AG04450 (cell line): ENCODE measurements at regions not wholly inside any gene's neighbourhood (a gene's known extent, or its start where the extent isn't known, plus 50 kb on each side); places are given as distances from the start of the nearest gene placed in this dataset.

Experiments
- CTCF ChIA-PET: fragments of 300-600, 350-600 bp; formaldehyde crosslinking; extraction: SDS; loops from one replicate; lab custom pipeline; 2022; ENCODE audit warnings: antibody characterized with exemption, inconsistent platforms; lab: Charles Lee
- POLR2A ChIA-PET: fragments of 350-600 bp; formaldehyde crosslinking; extraction: SDS; loops from one replicate; lab custom pipeline; 2021; ENCODE audit warnings: antibody characterized with exemption, inconsistent platforms; lab: Yijun Ruan, JAX
- DNase-seq: peaks from one replicate; pipeline ENCODE4 v3.0.0-alpha.2; 2011; ENCODE audit warnings: low read depth, low spot score
- H3K27ac ChIP-seq: one replicate; pipeline ENCODE4 v1.5.1; 2012; ENCODE audit warnings: low read depth, low read length, control low read depth
- H3K27me3 ChIP-seq: one replicate; pipeline ENCODE4 v1.6.0; 2012; ENCODE audit warnings: low read length; ENCODE audit not compliant: control insufficient read depth, insufficient read depth
- H3K4me3 ChIP-seq: 2 replicates; pipeline ENCODE4 v1.5.1; 2011; ENCODE audit warnings: mild to moderate bottlenecking, low read depth, low read length, control low read depth
- H3K9me3 ChIP-seq: 2 replicates; pipeline ENCODE4 v1.5.1; 2012; ENCODE audit warnings: low read length; ENCODE audit not compliant: control insufficient read depth, insufficient read depth
- CTCF ChIP-seq: IDR thresholded peaks from 2 replicates; pipeline ENCODE4 v1.5.1; 2011; ENCODE audit warnings: low read depth, low read length, control low read depth, inconsistent platforms

- ChIA-PET CTCF (no interaction called here), POLR2A (no interaction called here)
- TF ChIP-seq CTCF, result no peak
- no peak overlapping the region for H3K27ac ChIP-seq
- H3K4me3 ChIP-seq, result no peak overlapping the region
- no peaks in the 10 kb centered on the region for H3K9me3 ChIP-seq
- DNase-seq, result no peak
- no peaks in the 10 kb centered on the region for H3K27me3 ChIP-seq
Measured at GRCh38 chr10:90461437-90462155, 396.2 kb downstream of the HTR7 start.

GRCh38 chr10:90462749-90463470 lies 394.9 kb downstream of the HTR7 start:
- Histone ChIP-seq H3K4me3 (no peak overlapping the region), H3K27me3 (no peaks in the 10 kb centered on the region), H3K27ac (no peak overlapping the region), H3K9me3 (no peaks in the 10 kb centered on the region)
- no peak for DNase-seq
- CTCF ChIA-PET, result no interaction called here
- POLR2A ChIA-PET, result no interaction called here
- TF ChIP-seq CTCF, result no peak

GRCh38 chr10:90464329-90464728 lies 393.5 kb downstream of the HTR7 start:
- no peak overlapping the region for H3K27ac ChIP-seq
- DNase-seq, result no peak
- no peak overlapping the region for H3K4me3 ChIP-seq
- no peak for TF ChIP-seq CTCF
- ChIA-PET POLR2A (no interaction called here), CTCF (no interaction called here)
- no peaks in the 10 kb centered on the region for H3K9me3 ChIP-seq
- H3K27me3 ChIP-seq, result no peaks in the 10 kb centered on the region

GRCh38 chr10:90470966-90471365 lies 386.9 kb downstream of the HTR7 start:
- TF ChIP-seq CTCF, result no peak
- Histone ChIP-seq H3K4me3 (no peak overlapping the region), H3K9me3 (no peaks in the 10 kb centered on the region), H3K27ac (no peak overlapping the region), H3K27me3 (no peaks in the 10 kb centered on the region)
- POLR2A ChIA-PET, result no interaction called here
- no peak for DNase-seq
- CTCF ChIA-PET, result no interaction called here

- no peak overlapping the region for H3K27ac ChIP-seq
- TF ChIP-seq CTCF, result no peak
- no peaks in the 10 kb centered on the region for H3K9me3 ChIP-seq
- H3K4me3 ChIP-seq, result no peak overlapping the region
- peaks cover 2% of the 10 kb centered on the region for H3K27me3 ChIP-seq
- no peak for DNase-seq
- CTCF ChIA-PET, result no interaction called here
- POLR2A ChIA-PET, result no interaction called here
Measured at GRCh38 chr10:90480466-90480865, 377.4 kb downstream of the HTR7 start.
